Caco-2 (cell line): ENCODE measurements at regions not wholly inside any gene's neighbourhood (a gene's known extent, or its start where the extent isn't known, plus 50 kb on each side); places are given as distances from the start of the nearest gene placed in this dataset.

Source experiments
- BruUV-seq: library from RNA; stranded (reverse); fragments of 400-500 nt; replicated peaks from 2 replicates; lab custom pipeline; 2021; lab: Mats Ljungman, UMichigan
- CTCF ChIA-PET: fragments of 300-600 bp; sonication (Branson Sonifier 250); formaldehyde crosslinking; loops from one replicate; lab custom pipeline; 2022; ENCODE audit warnings: antibody characterized with exemption; lab: Charles Lee
- POLR2A ChIA-PET: fragments of 300-600 bp; sonication (Branson Sonifier 250); formaldehyde crosslinking; loops from one replicate; lab custom pipeline; 2022; ENCODE audit warnings: antibody characterized with exemption; lab: Charles Lee
- DNase-seq, 2 experiments: peaks; one replicate each; pipeline versions ENCODE4 v3.0.0 to v3.0.0-alpha.2; 2020 to 2022
- H3K27me3 ChIP-seq: replicated peaks from 2 replicates; pipeline ENCODE4 v1.6.0; 2011; ENCODE audit warnings: low read length; ENCODE audit not compliant: control insufficient read depth, insufficient read depth
- H3K36me3 ChIP-seq: 2 replicates; pipeline ENCODE4 v1.5.1; 2011; ENCODE audit warnings: low read length; ENCODE audit not compliant: control insufficient read depth, insufficient read depth
- H3K4me1 ChIP-seq: fragments of 250-450 bp; sonication (Bioruptor Pico); 2 replicates; pipeline ENCODE4 v1.5.1; 2020; ENCODE audit warnings: mild to moderate bottlenecking
- H3K4me3 ChIP-seq: 2 replicates; pipeline ENCODE4 v1.5.1; 2011; ENCODE audit warnings: low read depth, mild to moderate bottlenecking, control low read depth, low read length
- H3K9me3 ChIP-seq: fragments of 250-450 bp; sonication (Bioruptor Pico); 2 replicates; pipeline ENCODE4 v1.5.1; 2020; ENCODE audit warnings: mild to moderate bottlenecking, moderate library complexity
- H3K27ac Mint-ChIP-seq: one replicate; pipeline ENCODE4 v1.8.0; 2022; ENCODE audit warnings: mixed read lengths; ENCODE audit not compliant: unreplicated experiment
- H3K27me3 Mint-ChIP-seq: one replicate; pipeline ENCODE4 v1.8.0; 2022; ENCODE audit warnings: mixed read lengths; ENCODE audit not compliant: insufficient read depth, unreplicated experiment
- H3K36me3 Mint-ChIP-seq: one replicate; pipeline ENCODE4 v1.8.0; 2022; ENCODE audit warnings: mild to moderate bottlenecking, mixed read lengths; ENCODE audit not compliant: insufficient read depth, unreplicated experiment
- H3K4me1 Mint-ChIP-seq: one replicate; pipeline ENCODE4 v1.8.0; 2022; ENCODE audit warnings: low read depth, mixed read lengths; ENCODE audit not compliant: unreplicated experiment
- H3K4me3 Mint-ChIP-seq: one replicate; pipeline ENCODE4 v1.8.0; 2022; ENCODE audit warnings: mild to moderate bottlenecking, moderate library complexity, mixed read lengths; ENCODE audit not compliant: unreplicated experiment
- H3K9me3 Mint-ChIP-seq: one replicate; pipeline ENCODE4 v1.8.0; 2022; ENCODE audit warnings: mixed read lengths; ENCODE audit not compliant: unreplicated experiment
- intact Hi-C: fragments of 100-400 bp; cut with micrococcal nuclease; formaldehyde crosslinking; loops from one replicate; pipeline ENCODE4 v1.10.0; 2022; ENCODE audit not compliant: unreplicated experiment
- TF ChIP-seq, protein P1 (sequence below), 2 experiments: fragments of 200-600 bp in 1 of 2; IDR thresholded peaks; 1 replicate in 1 of 2; 2 replicates in 1 of 2; pipeline versions ENCODE4 v1.5.1 to v1.8.0; 2011 to 2022; ENCODE audit warnings: antibody characterized with exemption in 1 of 2, control low read depth in 1 of 2, inconsistent platforms in 1 of 2, low read depth in 1 of 2, low read length in 1 of 2, mild to moderate bottlenecking in 1 of 2, moderate library complexity in 1 of 2; ENCODE audit not compliant: insufficient read depth in 1 of 2, severe bottlenecking in 1 of 2, unreplicated experiment in 1 of 2

- no TSS peak for BruUV-seq
- POLR2A ChIA-PET = no interaction called here
- TF ChIP-seq, protein P1, sequence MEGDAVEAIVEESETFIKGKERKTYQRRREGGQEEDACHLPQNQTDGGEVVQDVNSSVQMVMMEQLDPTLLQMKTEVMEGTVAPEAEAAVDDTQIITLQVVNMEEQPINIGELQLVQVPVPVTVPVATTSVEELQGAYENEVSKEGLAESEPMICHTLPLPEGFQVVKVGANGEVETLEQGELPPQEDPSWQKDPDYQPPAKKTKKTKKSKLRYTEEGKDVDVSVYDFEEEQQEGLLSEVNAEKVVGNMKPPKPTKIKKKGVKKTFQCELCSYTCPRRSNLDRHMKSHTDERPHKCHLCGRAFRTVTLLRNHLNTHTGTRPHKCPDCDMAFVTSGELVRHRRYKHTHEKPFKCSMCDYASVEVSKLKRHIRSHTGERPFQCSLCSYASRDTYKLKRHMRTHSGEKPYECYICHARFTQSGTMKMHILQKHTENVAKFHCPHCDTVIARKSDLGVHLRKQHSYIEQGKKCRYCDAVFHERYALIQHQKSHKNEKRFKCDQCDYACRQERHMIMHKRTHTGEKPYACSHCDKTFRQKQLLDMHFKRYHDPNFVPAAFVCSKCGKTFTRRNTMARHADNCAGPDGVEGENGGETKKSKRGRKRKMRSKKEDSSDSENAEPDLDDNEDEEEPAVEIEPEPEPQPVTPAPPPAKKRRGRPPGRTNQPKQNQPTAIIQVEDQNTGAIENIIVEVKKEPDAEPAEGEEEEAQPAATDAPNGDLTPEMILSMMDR (IDR thresholded peaks at IDR 0.05; ENCODE audit: insufficient read depth in 1 of 2, low read depth in 1 of 2, low read length in 1 of 2, severe bottlenecking in 1 of 2, unreplicated experiment in 1 of 2) = no peak
- H3K4me3 ChIP-seq = no peak overlapping the region
- Mint-ChIP-seq H3K9me3 (no peaks in the 10 kb centered on the region), H3K4me1 (no peaks in the 10 kb centered on the region), H3K27ac (no peak overlapping the region), H3K36me3 (no peaks in the 10 kb centered on the region), H3K4me3 (no peak overlapping the region), H3K27me3 (no peaks in the 10 kb centered on the region)
- no peak for DNase-seq
- no peaks in the 10 kb centered on the region for H3K36me3 ChIP-seq
- no peaks in the 10 kb centered on the region for H3K9me3 ChIP-seq
- CTCF ChIA-PET = no interaction called here
- intact Hi-C loops = no loop called here
- no peaks in the 10 kb centered on the region for H3K4me1 ChIP-seq
- H3K27me3 ChIP-seq = no peaks in the 10 kb centered on the region
Measured at GRCh38 chr4:136581119-136581518, 951.2 kb downstream of the PCDH18 start.

DNA sequence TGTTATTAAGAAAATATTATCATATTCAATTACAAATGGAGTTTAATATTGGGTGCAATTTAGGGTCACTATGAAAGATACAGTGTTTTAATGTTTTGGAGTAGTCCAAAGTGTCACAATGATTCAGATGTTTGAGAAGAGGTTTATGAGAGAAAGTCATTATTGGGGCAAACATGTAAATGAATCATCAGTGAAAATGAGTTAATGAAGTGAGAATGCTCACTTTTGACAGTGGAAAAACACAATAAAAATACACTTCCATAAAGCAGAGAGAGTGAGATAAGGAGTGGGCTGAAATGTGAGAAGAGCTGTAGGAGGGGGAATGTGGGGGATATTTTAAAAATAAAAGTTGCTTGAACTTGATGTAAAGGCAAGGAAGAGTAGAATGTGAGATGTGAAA, 957.1 kb downstream of the PCDH18 start:
- Histone ChIP-seq H3K27me3 (no peaks in the 10 kb centered on the region), H3K4me1 (no peaks in the 10 kb centered on the region), H3K9me3 (no peaks in the 10 kb centered on the region), H3K4me3 (no peak overlapping the region), H3K36me3 (no peaks in the 10 kb centered on the region)
- BruUV-seq = no TSS peak
- no peaks in the 10 kb centered on the region for H3K36me3 Mint-ChIP-seq
- intact Hi-C loops = no loop called here
- H3K27me3 Mint-ChIP-seq = no peaks in the 10 kb centered on the region
- H3K27ac Mint-ChIP-seq = no peak overlapping the region
- no peak overlapping the region for H3K4me3 Mint-ChIP-seq
- no peak for DNase-seq
- POLR2A ChIA-PET = no interaction called here
- TF ChIP-seq, protein P1 (IDR thresholded peaks at IDR 0.05; ENCODE audit: insufficient read depth in 1 of 2, low read depth in 1 of 2, low read length in 1 of 2, severe bottlenecking in 1 of 2, unreplicated experiment in 1 of 2) = no peak
- no peaks in the 10 kb centered on the region for H3K9me3 Mint-ChIP-seq
- CTCF ChIA-PET = no interaction called here
- H3K4me1 Mint-ChIP-seq = no peaks in the 10 kb centered on the region

DNA sequence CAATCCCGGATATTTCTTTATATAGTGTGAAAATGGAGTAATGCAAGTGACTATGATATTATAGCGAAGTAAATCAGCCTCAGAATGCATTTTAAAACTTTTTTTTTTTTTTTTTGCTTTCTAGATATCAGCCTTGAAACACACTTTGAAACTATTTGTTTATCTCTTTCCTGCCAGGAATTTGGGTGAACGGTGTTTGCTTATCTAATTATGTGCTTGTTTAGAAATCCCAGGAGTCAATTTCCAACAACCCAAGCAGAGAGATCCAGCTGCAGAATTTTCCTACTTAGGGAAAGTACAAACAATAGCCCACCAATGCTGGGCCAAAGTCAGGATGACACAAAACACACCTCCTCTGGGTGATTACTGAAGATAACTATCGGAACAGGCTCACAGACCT, 958.8 kb downstream of the PCDH18 start:
- POLR2A ChIA-PET = no interaction called here
- no TSS peak for BruUV-seq

More for the DNA sequence above, 958.8 kb downstream of the PCDH18 start:
- no peaks in the 10 kb centered on the region for H3K4me1 ChIP-seq
- H3K27me3 Mint-ChIP-seq = no peaks in the 10 kb centered on the region
- no peaks in the 10 kb centered on the region for H3K9me3 ChIP-seq
- H3K4me3 ChIP-seq = no peak overlapping the region
- H3K9me3 Mint-ChIP-seq = no peaks in the 10 kb centered on the region
- CTCF ChIA-PET = no interaction called here
- intact Hi-C loops = no loop called here
- no peaks in the 10 kb centered on the region for H3K36me3 ChIP-seq
- DNase-seq = no peak
- H3K36me3 Mint-ChIP-seq = no peaks in the 10 kb centered on the region
- H3K27me3 ChIP-seq = no peaks in the 10 kb centered on the region
- TF ChIP-seq, protein P1 (IDR thresholded peaks at IDR 0.05; ENCODE audit: insufficient read depth in 1 of 2, low read depth in 1 of 2, low read length in 1 of 2, severe bottlenecking in 1 of 2, unreplicated experiment in 1 of 2) = no peak
- no peak overlapping the region for H3K27ac Mint-ChIP-seq
- no peaks in the 10 kb centered on the region for H3K4me1 Mint-ChIP-seq
- no peak overlapping the region for H3K4me3 Mint-ChIP-seq
